ENCODE measurements at regions not wholly inside any gene's neighbourhood (a gene's known extent, or its start where the extent isn't known, plus 50 kb on each side); places are given as distances from the start of the nearest gene placed in this dataset.

DNA sequence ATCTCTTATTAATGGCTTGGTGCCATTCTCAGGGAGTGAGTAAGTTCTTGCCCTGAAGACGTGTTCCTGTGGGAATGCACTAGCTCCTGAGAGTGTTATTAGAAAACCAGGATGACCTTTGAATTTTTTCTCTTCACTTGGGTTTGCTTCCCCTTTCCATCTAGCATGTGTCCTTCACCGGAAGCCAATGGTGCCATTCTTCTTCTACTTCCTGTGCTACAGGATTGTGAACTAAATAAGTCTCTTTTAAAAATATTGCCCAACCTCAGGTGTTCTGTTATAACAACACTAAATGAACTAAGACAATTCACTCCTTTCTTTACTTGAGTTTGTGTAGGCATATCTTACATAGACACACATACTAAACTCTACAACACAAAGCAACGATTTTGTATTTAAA lies 447.0 kb downstream of the SOX11 start:
- TF ChIP-seq CTCF (IDR thresholded peaks at IDR 0.05): no peak
- TF ChIP-seq ZFX (IDR thresholded peaks at IDR 0.05; ENCODE audit: borderline replicate concordance): no peak

Data from 22Rv1 (cell line).